Choroid plexus epithelial cell (primary cell): ENCODE measurements at regions not wholly inside any gene's neighbourhood (a gene's known extent, or its start where the extent isn't known, plus 50 kb on each side); places are given as distances from the start of the nearest gene placed in this dataset.

Source experiments
- DNase-seq: peaks from one replicate; pipeline ENCODE4 v3.0.0-alpha.2; 2010; ENCODE audit warnings: low read depth
- H3K4me3 ChIP-seq: 2 replicates; pipeline ENCODE4 v1.5.1; 2011; ENCODE audit warnings: low read depth, mild to moderate bottlenecking, control low read depth, low read length, moderate library complexity
- CTCF ChIP-seq: conservative IDR thresholded peaks from 2 replicates; pipeline ENCODE4 v1.5.1; 2011; ENCODE audit warnings: low read depth, mild to moderate bottlenecking, control low read depth, inconsistent platforms, low read length, moderate library complexity

- DNase-seq = no peak
- no peak overlapping the region for H3K4me3 ChIP-seq
- no peak for TF ChIP-seq CTCF
These were observed 235.6 kb upstream of the HNRNPA3 start for GRCh38 chr2:176976736-176977685.

GRCh38 chr2:176978921-176979320, 233.7 kb upstream of the HNRNPA3 start:
- no peak overlapping the region for H3K4me3 ChIP-seq
- TF ChIP-seq CTCF = no peak
- DNase-seq = no peak

GRCh38 chr2:176979981-176980710, 232.4 kb upstream of the HNRNPA3 start:
- no peak for DNase-seq
- H3K4me3 ChIP-seq = no peak overlapping the region
- no peak for TF ChIP-seq CTCF

GRCh38 chr2:176984987-176985386, 227.6 kb upstream of the HNRNPA3 start:
- no peak overlapping the region for H3K4me3 ChIP-seq
- DNase-seq = no peak
- TF ChIP-seq CTCF = no peak

- no peak overlapping the region for H3K4me3 ChIP-seq
- DNase-seq = no peak
- no peak for TF ChIP-seq CTCF
These were observed 226.7 kb upstream of the HNRNPA3 start for GRCh38 chr2:176985871-176986270.

- DNase-seq = no peak
- TF ChIP-seq CTCF = no peak
- no peak overlapping the region for H3K4me3 ChIP-seq
These were observed 226.1 kb upstream of the HNRNPA3 start for GRCh38 chr2:176986487-176986886.

- TF ChIP-seq CTCF = no peak
- H3K4me3 ChIP-seq = no peak overlapping the region
- no peak for DNase-seq
These were observed 221.2 kb upstream of the HNRNPA3 start for GRCh38 chr2:176991411-176991810.
